Motor neuron (in vitro differentiated cells): ENCODE measurements at regions not wholly inside any gene's neighbourhood (a gene's known extent, or its start where the extent isn't known, plus 50 kb on each side); places are given as distances from the start of the nearest gene placed in this dataset.

ENCODE experiments used
- ATAC-seq, 8 experiments: fragments of 200-7000 bp; cut with Tn5 transposase; replicated peaks in 6 of 8; 2 replicates each; pipeline ENCODE4 v1.8.0; 2021; ENCODE audit warnings: mild to moderate bottlenecking in 8 of 8, moderate library complexity in 8 of 8
- H3K27ac ChIP-seq, 2 donors: fragments of 250-450 bp; sonication (Bioruptor Pico); 2 replicates each; pipeline ENCODE4 v1.9.0; 2021; ENCODE audit warnings: antibody characterized with exemption in 2 of 2, mild to moderate bottlenecking in 2 of 2, moderate library complexity in 1 of 2
- H3K4me1 ChIP-seq, 2 donors: fragments of 250-450 bp; sonication (Bioruptor Pico); replicated peaks in 1 of 2; 2 replicates each; pipeline ENCODE4 v1.6.1; 2021; ENCODE audit warnings: antibody characterized with exemption in 2 of 2, mild to moderate bottlenecking in 2 of 2, moderate library complexity in 1 of 2
- H3K4me3 ChIP-seq, 5 donors: fragments of 250-450 bp; sonication (Bioruptor Pico); 2 replicates each; pipeline ENCODE4 v1.9.0; 2021; ENCODE audit warnings: antibody characterized with exemption in 5 of 5, mild to moderate bottlenecking in 5 of 5, moderate library complexity in 4 of 5
- WGBS, 10 experiments: fragments of 450-650 bp; shearing (Covaris generic); methylation state at CpG; one replicate each; pipeline ENCODE4 v1.0.0; 2022; 5-methylcytosine and 5-hydroxymethylcytosine counted together
- in situ Hi-C, 9 experiments: fragments of 400-800 bp; cut with MboI; loops; one replicate each; pipeline ENCODE4 v1.15.0; 2021; ENCODE audit warnings: low sequenced_read_pairs in 9 of 9, low pct_unique_long_range_greater_than_20kb in 2 of 9; ENCODE audit not compliant: unreplicated experiment in 9 of 9

- 0 to 100% (median 44%) methylated on average over 1 of the region's 1 CpG; no CpG with 5 or more reads in 4 of the 10 experiments for WGBS, 10 experiments
- in situ Hi-C loops = no loop called here
These were observed 498.4 kb downstream of the IPMK start for GRCh38 chr10:57769298-57769697.

GRCh38 chr10:57759777-57760176 is 507.9 kb downstream of the IPMK start:
- Histone ChIP-seq H3K4me1 (no peaks in the 10 kb centered on the region), H3K4me3 (no peak overlapping the region), H3K27ac (no peak overlapping the region)
- in situ Hi-C loops = no loop called here
- 0 to 94% (median 71%) methylated on average over 2 to 6 of the region's 6 CpGs; no CpG with 5 or more reads in 2 of the 10 experiments for WGBS, 10 experiments
- no peak for ATAC-seq

More at GRCh38 chr10:57769298-57769697, 498.4 kb downstream of the IPMK start:
- H3K4me1 ChIP-seq = no peaks in the 10 kb centered on the region
- H3K27ac ChIP-seq = no peak overlapping the region
- H3K4me3 ChIP-seq = no peak overlapping the region
- no peak for ATAC-seq

- Histone ChIP-seq H3K4me1 (no peaks in the 10 kb centered on the region), H3K27ac (no peak overlapping the region), H3K4me3 (no peak overlapping the region)
- in situ Hi-C loops = no loop called here
- 11 to 97% (median 82%) methylated on average over 3 to 4 of the region's 4 CpGs; no CpG with 5 or more reads in 2 of the 10 experiments for WGBS, 10 experiments
- ATAC-seq = no peak
These were observed 512.9 kb downstream of the IPMK start for GRCh38 chr10:57754803-57755202.

- in situ Hi-C loops = no loop called here
- ATAC-seq = no peak
- no peak overlapping the region for H3K27ac ChIP-seq
- H3K4me3 ChIP-seq = no peak overlapping the region
- WGBS, 10 experiments = 0 to 100% (median 79%) methylated on average over 1 of the region's 1 CpG
- no peaks in the 10 kb centered on the region for H3K4me1 ChIP-seq
These were observed 524.0 kb downstream of the IPMK start for GRCh38 chr10:57743711-57744110.

- in situ Hi-C loops = no loop called here
- H3K4me1 ChIP-seq = no peaks in the 10 kb centered on the region
- 0 to 100% (median 88%) methylated on average over 1 to 3 of the region's 3 CpGs; no CpG with 5 or more reads in 1 of the 10 experiments for whole genome bisulfite sequencing, 10 experiments
- H3K4me3 ChIP-seq = no peak overlapping the region
- no peak for ATAC-seq
- no peak overlapping the region for H3K27ac ChIP-seq
These were observed 525.9 kb downstream of the IPMK start for GRCh38 chr10:57741751-57742150.

GRCh38 chr10:57723305-57723704 is 544.4 kb downstream of the IPMK start:
- Histone ChIP-seq H3K4me1 (no peaks in the 10 kb centered on the region), H3K4me3 (no peak overlapping the region), H3K27ac (no peak overlapping the region)
- WGBS, 10 experiments = 0 to 58% (median 25%) methylated on average over 1 of the region's 1 CpG; no CpG with 5 or more reads in 2 of the 10 experiments
- in situ Hi-C loops = loop anchor here in 1 of 9 experiments (25.0 kb wide), 2 partner anchors 114 to 339 kb away; no protein-coding TSS in a partner anchor
- ATAC-seq = no peak

GRCh38 chr10:57716884-57717283 is 550.8 kb downstream of the IPMK start:
- H3K4me1 ChIP-seq = no peaks in the 10 kb centered on the region
- WGBS, 10 experiments = 27 to 100% (median 67%) methylated on average over 1 to 2 of the region's 2 CpGs
- H3K4me3 ChIP-seq = no peak overlapping the region
- no peak overlapping the region for H3K27ac ChIP-seq
- in situ Hi-C loops = loop anchor here in 1 of 9 experiments (25.0 kb wide), 2 partner anchors 120 to 345 kb away; no protein-coding TSS in a partner anchor
- ATAC-seq = peak in 1 of 8 experiments; percentile 46

GRCh38 chr10:57715233-57715632 is 552.5 kb downstream of the IPMK start:
- no peak overlapping the region for H3K27ac ChIP-seq
- in situ Hi-C loops = loop anchor here in 1 of 9 experiments (25.0 kb wide), 2 partner anchors 122 to 347 kb away; no protein-coding TSS in a partner anchor
- no peaks in the 10 kb centered on the region for H3K4me1 ChIP-seq
- ATAC-seq = no peak
- WGBS, 10 experiments = 20 to 88% (median 50%) methylated on average over 1 to 2 of the region's 2 CpGs; no CpG with 5 or more reads in 1 of the 10 experiments
- H3K4me3 ChIP-seq = no peak overlapping the region

GRCh38 chr10:57707300-57707658 is 560.4 kb downstream of the IPMK start:
- H3K4me3 ChIP-seq = no peak overlapping the region
- no peaks in the 10 kb centered on the region for H3K4me1 ChIP-seq
- no peak overlapping the region for H3K27ac ChIP-seq
- ATAC-seq = no peak
- in situ Hi-C loops = loop anchor here in 1 of 9 experiments (25.0 kb wide), 2 partner anchors 130 to 355 kb away; no protein-coding TSS in a partner anchor
- 0 to 94% (median 0%) methylated on average over 1 to 2 of the region's 2 CpGs; no CpG with 5 or more reads in 4 of the 10 experiments for WGBS, 10 experiments

GRCh38 chr10:57706576-57707299 is 561.0 kb downstream of the IPMK start:
- in situ Hi-C loops = loop anchor here in 1 of 9 experiments (25.0 kb wide), 2 partner anchors 131 to 356 kb away; no protein-coding TSS in a partner anchor
- Histone ChIP-seq H3K4me3 (no peak overlapping the region), H3K4me1 (no peaks in the 10 kb centered on the region), H3K27ac (no peak overlapping the region)
- 0 to 75% (median 57%) methylated on average over 1 to 5 of the region's 5 CpGs; no CpG with 5 or more reads in 2 of the 10 experiments for WGBS, 10 experiments
- ATAC-seq = no peak

- WGBS, 10 experiments = 0 to 82% (median 67%) methylated on average over 1 of the region's 1 CpG; no CpG with 5 or more reads in 3 of the 10 experiments
- no peak overlapping the region for H3K27ac ChIP-seq
- in situ Hi-C loops = loop anchor here in 1 of 9 experiments (25.0 kb wide), 2 partner anchors 131 to 356 kb away; no protein-coding TSS in a partner anchor
- no peaks in the 10 kb centered on the region for H3K4me1 ChIP-seq
- ATAC-seq = no peak
- no peak overlapping the region for H3K4me3 ChIP-seq
These were observed 561.7 kb downstream of the IPMK start for GRCh38 chr10:57706016-57706415.

GRCh38 chr10:57699944-57700343 is 567.8 kb downstream of the IPMK start:
- ATAC-seq = peak in 1 of 8 experiments; percentile 22
- Histone ChIP-seq H3K27ac (no peak overlapping the region), H3K4me3 (no peak overlapping the region), H3K4me1 (no peaks in the 10 kb centered on the region)
- 0 to 100% (median 51%) methylated on average over 1 of the region's 1 CpG; no CpG with 5 or more reads in 6 of the 10 experiments for WGBS, 10 experiments
- in situ Hi-C loops = loop anchor here in 1 of 9 experiments (25.0 kb wide), 2 partner anchors 137 to 362 kb away; no protein-coding TSS in a partner anchor

- 33 to 100% (median 40%) methylated on average over 1 of the region's 1 CpG; no CpG with 5 or more reads in 7 of the 10 experiments for WGBS, 10 experiments
- peak in 1 of 8 experiments; percentile 15 for ATAC-seq
- Histone ChIP-seq H3K4me3 (no peak overlapping the region), H3K27ac (no peak overlapping the region), H3K4me1 (no peaks in the 10 kb centered on the region)
- in situ Hi-C loops = no loop called here
These were observed 571.1 kb downstream of the IPMK start for GRCh38 chr10:57696641-57697040.
